GM12878 (cell line): ENCODE measurements at regions not wholly inside any gene's neighbourhood (a gene's known extent, or its start where the extent isn't known, plus 50 kb on each side); places are given as distances from the start of the nearest gene placed in this dataset.

Source experiments
- ATAC-seq: fragments of 200-7000 bp; cut with Tn5 transposase; 3 replicates; pipeline ENCODE4 v1.9.1; 2020; ENCODE audit warnings: mild to moderate bottlenecking, moderate library complexity
- BruUV-seq: library from RNA; stranded (reverse); fragments of 400-500 nt; replicated peaks from 2 replicates; lab custom pipeline; 2021; lab: Mats Ljungman, UMichigan
- CTCF ChIA-PET: fragments of 300-600 bp; sonication (Branson Sonifier 250); formaldehyde crosslinking; extraction: SDS; loops from one replicate; lab custom pipeline; 2021; ENCODE audit warnings: inconsistent platforms; lab: Yijun Ruan, JAX
- POLR2A ChIA-PET: fragments of 350-600 bp; formaldehyde crosslinking; extraction: SDS; loops from one replicate; lab custom pipeline; 2021; ENCODE audit warnings: inconsistent platforms; lab: Charles Lee
- RAD21 ChIA-PET: fragments of 300-600 bp; sonication (Branson Sonifier 250); formaldehyde crosslinking; loops from one replicate; lab custom pipeline; 2023; ENCODE audit warnings: antibody characterized with exemption; ENCODE audit not compliant: unreplicated experiment; lab: Charles Lee
- SMC1A ChIA-PET: fragments of 300-600 bp; sonication (Branson Sonifier 250); formaldehyde crosslinking; loops from one replicate; lab custom pipeline; 2023; ENCODE audit not compliant: unreplicated experiment, uncharacterized antibody; lab: Charles Lee
- DNase-seq: peaks from one replicate; pipeline ENCODE4 v3.0.0-alpha.2; 2011; ENCODE audit warnings: low read depth, low spot score
- FAIRE-seq: peaks from 3 replicates; lab custom pipeline; 2011; peaks lifted over from hg19 to GRCh38; lab: Jason Lieb, UNC
- H2AFZ ChIP-seq: 2 replicates; pipeline ENCODE4 v1.6.0; 2011; ENCODE audit warnings: low read depth, low read length, control low read depth; ENCODE audit not compliant: control insufficient read depth
- H3K27ac ChIP-seq: 2 replicates; pipeline ENCODE4 v1.5.1; 2011; ENCODE audit warnings: control low read depth; ENCODE audit not compliant: control insufficient read depth, insufficient read depth
- H3K27me3 ChIP-seq, 2 experiments: replicated peaks in 1 of 2; 2 replicates each; pipeline versions ENCODE4 v1.6.0 to v1.6.1; 2011; ENCODE audit warnings: low read length in 1 of 2; ENCODE audit not compliant: control insufficient read depth in 2 of 2, insufficient read depth in 2 of 2
- H3K36me3 ChIP-seq, 2 experiments: 2 replicates each; pipeline ENCODE4 v1.5.1; 2011; ENCODE audit warnings: low read length in 1 of 2; ENCODE audit not compliant: control insufficient read depth in 2 of 2, insufficient read depth in 2 of 2
- H3K4me1 ChIP-seq: 2 replicates; pipeline ENCODE4 v1.6.1; 2011; ENCODE audit warnings: mild to moderate bottlenecking, low read length, moderate library complexity, mixed read lengths; ENCODE audit not compliant: control insufficient read depth, insufficient read depth
- H3K4me2 ChIP-seq: 2 replicates; pipeline ENCODE4 v1.6.0; 2011; ENCODE audit warnings: control low read depth; ENCODE audit not compliant: control insufficient read depth, insufficient read depth
- H3K4me3 ChIP-seq: fragments of 200-600 bp; sonication (generic); 2 replicates; pipeline ENCODE4 v1.5.1; 2016
- H3K79me2 ChIP-seq: 2 replicates; pipeline ENCODE4 v1.6.0; 2011; ENCODE audit warnings: low read length; ENCODE audit not compliant: control insufficient read depth, insufficient read depth
- H3K9ac ChIP-seq: 2 replicates; pipeline ENCODE4 v1.8.0; 2011; ENCODE audit warnings: low read length, control low read depth, mixed read lengths; ENCODE audit not compliant: control insufficient read depth, insufficient read depth
- H3K9me3 ChIP-seq: replicated peaks from 3 replicates; pipeline ENCODE4 v1.5.1; 2011; ENCODE audit warnings: mild to moderate bottlenecking, low read length; ENCODE audit not compliant: control insufficient read depth, insufficient read depth
- H4K20me1 ChIP-seq: 2 replicates; pipeline ENCODE4 v1.6.0; 2011; ENCODE audit not compliant: control insufficient read depth, insufficient read depth
- ATF7 ChIP-seq: fragments of 450-650 bp; IDR thresholded peaks from 2 replicates; pipeline ENCODE4 v1.6.1; 2016; ENCODE audit warnings: low read depth, mild to moderate bottlenecking
- CBFB ChIP-seq: IDR thresholded peaks from 2 replicates; pipeline ENCODE4 v1.6.1; 2016; ENCODE audit warnings: antibody characterized with exemption, low read depth
- CBX3 ChIP-seq: fragments of 200-600 bp; sonication (generic); IDR thresholded peaks from 2 replicates; pipeline ENCODE4 v1.6.1; 2016; ENCODE audit warnings: low read depth, borderline replicate concordance
- HDGF ChIP-seq: fragments of 450-650 bp; IDR thresholded peaks from 2 replicates; pipeline ENCODE4 v1.6.1; 2016; ENCODE audit warnings: antibody characterized with exemption
- MXI1 ChIP-seq: fragments of 150-350 bp; IDR thresholded peaks from 2 replicates; pipeline ENCODE4 v1.6.1; 2011; ENCODE audit warnings: low read depth, mild to moderate bottlenecking, inconsistent platforms, low read length, improper control_type of control experiment
- NR2F1 ChIP-seq: fragments of 450-650 bp; conservative IDR thresholded peaks from 2 replicates; pipeline ENCODE4 v1.6.1; 2017; ENCODE audit warnings: mild to moderate bottlenecking
- POLR2AphosphoS5 ChIP-seq: IDR thresholded peaks from 2 replicates; pipeline ENCODE4 v1.6.1; 2011; ENCODE audit warnings: mild to moderate bottlenecking, low read length, inconsistent platforms
- SIN3A ChIP-seq: IDR thresholded peaks from 2 replicates; pipeline ENCODE4 v1.6.1; 2012; ENCODE audit warnings: low read depth, low read length, improper control_type of control experiment
- ZNF207 ChIP-seq: fragments of 450-650 bp; IDR thresholded peaks from 2 replicates; pipeline ENCODE4 v1.6.1; 2014; ENCODE audit warnings: antibody characterized with exemption, mild to moderate bottlenecking, borderline replicate concordance
- ZNF622 ChIP-seq: fragments of 450-650 bp; IDR thresholded peaks from 2 replicates; pipeline ENCODE4 v1.6.1; 2017; ENCODE audit warnings: mild to moderate bottlenecking, inconsistent platforms
- WGBS: methylation state at CpG from one replicate; pipeline ENCODE4 v1.1.6; 2016; ENCODE audit warnings: low lambda C conversion rate; ENCODE audit not compliant: insufficient replicate concordance, insufficient coverage; ENCODE audit errors: missing lambda C conversion rate; 5-methylcytosine and 5-hydroxymethylcytosine counted together
- in situ Hi-C: fragments of 300-500 bp; cut with MboI; formaldehyde crosslinking; loops from 9 replicates; pipeline ENCODE4 v1.14.3; 2018; ENCODE audit warnings: mixed read lengths
- intact Hi-C: fragments of 100-400 bp; cut with micrococcal nuclease; formaldehyde crosslinking; loops from one replicate; pipeline ENCODE4 v1.14.2; 2022; ENCODE audit not compliant: unreplicated experiment
- TF ChIP-seq, protein P1 (sequence below): IDR thresholded peaks from 2 replicates; pipeline ENCODE4 v1.6.1; 2012; ENCODE audit warnings: low read depth, low read length, improper control_type of control experiment
- TF ChIP-seq, protein P2 (sequence below): fragments of 450-650 bp; conservative IDR thresholded peaks from 2 replicates; pipeline ENCODE4 v1.6.1; 2017; ENCODE audit warnings: mild to moderate bottlenecking, moderate library complexity

DNA sequence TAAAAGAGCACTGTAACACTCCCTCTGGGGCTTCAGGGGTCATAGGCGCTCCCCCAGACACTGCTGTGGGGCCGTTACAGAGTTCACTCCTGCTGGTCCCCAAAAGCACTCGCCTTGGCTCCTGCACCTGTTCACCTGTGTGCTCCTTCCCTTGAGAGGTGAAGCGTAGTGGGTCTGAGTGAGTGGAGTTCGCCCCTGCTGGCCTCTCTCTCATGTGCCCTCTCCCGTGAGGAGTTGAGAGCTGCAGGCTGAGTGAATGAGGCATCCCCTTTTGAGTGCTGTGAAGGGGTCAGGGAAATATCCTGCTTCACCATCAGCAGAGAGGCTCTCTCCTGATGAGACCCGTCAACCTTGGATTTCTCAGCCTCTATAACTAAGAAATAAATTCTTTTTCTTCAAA is 134.6 kb upstream of the TUT7 start (continued):
- TF ChIP-seq ZNF622 (no peak), MXI1 (no peak), HDGF (no peak), CBFB (no peak)
- TF ChIP-seq, all 136 proteins: peak for 0

DNA sequence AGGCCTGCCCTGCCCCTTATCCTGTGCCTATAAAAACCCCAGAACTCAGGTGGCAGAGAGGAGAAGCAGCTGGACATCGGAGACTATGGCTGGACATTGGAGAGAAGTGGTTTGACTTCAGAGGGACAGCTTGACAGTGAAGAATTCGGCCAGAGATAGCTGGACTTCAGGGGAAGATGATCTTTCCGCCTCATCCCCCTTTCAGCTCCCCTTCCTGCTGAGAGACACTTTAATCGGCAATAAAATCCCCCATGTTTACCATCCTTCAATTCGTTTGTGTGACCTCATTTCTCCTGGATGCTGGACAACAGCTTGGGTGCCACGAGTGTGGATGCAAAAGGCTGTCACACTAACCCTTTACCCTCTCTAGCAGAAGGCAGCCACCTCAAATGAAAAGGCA is 134.1 kb upstream of the TUT7 start:
- Histone ChIP-seq H3K4me1 (no peaks in the 10 kb centered on the region), H3K4me3 (no peak overlapping the region), H3K27ac (no peak overlapping the region), H2AFZ (no peak overlapping the region), H3K79me2 (no peaks in the 10 kb centered on the region), H3K9me3 (no peaks in the 10 kb centered on the region), H3K27me3 (no peaks in the 10 kb centered on the region), H3K9ac (no peak overlapping the region), H3K36me3 (no peaks in the 10 kb centered on the region), H4K20me1 (no peaks in the 10 kb centered on the region), H3K4me2 (no peak overlapping the region)
- no TSS peak for BruUV-seq
- FAIRE-seq: no peak
- ChIA-PET SMC1A (interaction anchor here (1.6 kb wide), 1 partner anchor 61 kb away, joined by 3 read pairs; no protein-coding TSS in a partner anchor), CTCF (interaction anchor here (0.6 to 3.4 kb wide), 7 partner anchors 9 to 836 kb away, joined by 3 to 35 read pairs (median 5); no protein-coding TSS in a partner anchor), RAD21 (interaction anchor here (0.8 to 1.0 kb wide), 3 partner anchors 32 to 286 kb away, joined by 3 read pairs; no protein-coding TSS in a partner anchor), POLR2A (no interaction called here)
- DNase-seq: no peak
- in situ Hi-C loops: loop anchor here (5.0 kb wide), 1 partner anchor 839 kb away; no protein-coding TSS in a partner anchor
- intact Hi-C loops: loop anchor here (10.0 kb wide), 1 partner anchor 616 kb away; no protein-coding TSS in a partner anchor
- no peak for TF ChIP-seq CBX3
- ATAC-seq: no peak
- 22% methylated on average over 6 of the region's 6 CpGs for WGBS

DNA sequence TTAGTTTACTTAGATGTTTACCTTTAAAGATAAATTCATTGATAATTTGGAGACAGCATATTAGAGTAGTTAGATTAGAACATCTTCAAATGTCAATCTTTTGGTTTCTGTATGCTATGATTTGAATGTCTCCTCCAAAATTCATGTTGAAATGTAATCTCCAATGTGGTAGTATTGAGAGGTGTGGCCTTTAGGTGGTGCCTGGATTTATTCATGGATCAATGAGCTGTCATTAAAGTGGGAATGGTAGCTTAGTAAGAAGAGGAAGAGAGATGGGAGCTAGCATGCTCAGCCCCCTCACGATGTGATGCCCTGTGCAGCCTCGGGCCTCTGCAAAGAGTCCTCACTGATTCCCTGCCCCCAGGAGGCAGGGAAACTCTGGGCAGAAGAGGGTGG is 133.6 kb upstream of the TUT7 start:
- in situ Hi-C loops: loop anchor here (5.0 kb wide), 1 partner anchor 839 kb away; no protein-coding TSS in a partner anchor
- TF ChIP-seq SIN3A: no peak
- no peak for TF ChIP-seq POLR2AphosphoS5
- TF ChIP-seq, protein P1, sequence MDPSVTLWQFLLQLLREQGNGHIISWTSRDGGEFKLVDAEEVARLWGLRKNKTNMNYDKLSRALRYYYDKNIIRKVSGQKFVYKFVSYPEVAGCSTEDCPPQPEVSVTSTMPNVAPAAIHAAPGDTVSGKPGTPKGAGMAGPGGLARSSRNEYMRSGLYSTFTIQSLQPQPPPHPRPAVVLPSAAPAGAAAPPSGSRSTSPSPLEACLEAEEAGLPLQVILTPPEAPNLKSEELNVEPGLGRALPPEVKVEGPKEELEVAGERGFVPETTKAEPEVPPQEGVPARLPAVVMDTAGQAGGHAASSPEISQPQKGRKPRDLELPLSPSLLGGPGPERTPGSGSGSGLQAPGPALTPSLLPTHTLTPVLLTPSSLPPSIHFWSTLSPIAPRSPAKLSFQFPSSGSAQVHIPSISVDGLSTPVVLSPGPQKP: no peak
- TF ChIP-seq ZNF207: no peak
- TF ChIP-seq, protein P2, sequence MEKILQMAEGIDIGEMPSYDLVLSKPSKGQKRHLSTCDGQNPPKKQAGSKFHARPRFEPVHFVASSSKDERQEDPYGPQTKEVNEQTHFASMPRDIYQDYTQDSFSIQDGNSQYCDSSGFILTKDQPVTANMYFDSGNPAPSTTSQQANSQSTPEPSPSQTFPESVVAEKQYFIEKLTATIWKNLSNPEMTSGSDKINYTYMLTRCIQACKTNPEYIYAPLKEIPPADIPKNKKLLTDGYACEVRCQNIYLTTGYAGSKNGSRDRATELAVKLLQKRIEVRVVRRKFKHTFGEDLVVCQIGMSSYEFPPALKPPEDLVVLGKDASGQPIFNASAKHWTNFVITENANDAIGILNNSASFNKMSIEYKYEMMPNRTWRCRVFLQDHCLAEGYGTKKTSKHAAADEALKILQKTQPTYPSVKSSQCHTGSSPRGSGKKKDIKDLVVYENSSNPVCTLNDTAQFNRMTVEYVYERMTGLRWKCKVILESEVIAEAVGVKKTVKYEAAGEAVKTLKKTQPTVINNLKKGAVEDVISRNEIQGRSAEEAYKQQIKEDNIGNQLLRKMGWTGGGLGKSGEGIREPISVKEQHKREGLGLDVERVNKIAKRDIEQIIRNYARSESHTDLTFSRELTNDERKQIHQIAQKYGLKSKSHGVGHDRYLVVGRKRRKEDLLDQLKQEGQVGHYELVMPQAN: no peak
- TF ChIP-seq ATF7: no peak
- TF ChIP-seq NR2F1: no peak

More for the DNA sequence above, 133.6 kb upstream of the TUT7 start:
- no peak overlapping the region for H3K4me2 ChIP-seq
- ChIA-PET RAD21 (interaction anchor here (0.8 to 1.5 kb wide), 4 partner anchors 13 to 286 kb away, joined by 3 read pairs; no protein-coding TSS in a partner anchor), CTCF (interaction anchor here (0.8 to 3.4 kb wide), 6 partner anchors 9 to 837 kb away, joined by 3 to 35 read pairs (median 6); no protein-coding TSS in a partner anchor), POLR2A (no interaction called here), SMC1A (interaction anchor here (1.6 kb wide), 1 partner anchor 61 kb away, joined by 3 read pairs; no protein-coding TSS in a partner anchor)
- no TSS peak for BruUV-seq
- FAIRE-seq (no peak), ATAC-seq (no peak), DNase-seq (no peak)
- no peak overlapping the region for H3K9ac ChIP-seq
- no peaks in the 10 kb centered on the region for H3K4me1 ChIP-seq
- H4K20me1 ChIP-seq: no peaks in the 10 kb centered on the region
- no peaks in the 10 kb centered on the region for H3K36me3 ChIP-seq
- no peaks in the 10 kb centered on the region for H3K27me3 ChIP-seq
- H3K27ac ChIP-seq: no peak overlapping the region
- intact Hi-C loops: loop anchor here (1.0 to 10.0 kb wide), 2 partner anchors 617 to 836 kb away; no protein-coding TSS in a partner anchor
- no peaks in the 10 kb centered on the region for H3K9me3 ChIP-seq
- no peak overlapping the region for H2AFZ ChIP-seq
- H3K79me2 ChIP-seq: no peaks in the 10 kb centered on the region
- no peak overlapping the region for H3K4me3 ChIP-seq
- WGBS: 7% methylated on average over 2 of the region's 2 CpGs
